Stimulated activated effector memory CD8-positive, alpha-beta T cell treated with anti-CD3 and anti-CD28 coated beads, Interleukin-12 subunit alpha, Interleukin-12 subunit beta, amount 100 ng/mL, for 72 hours (primary cell): ENCODE measurements at regions not wholly inside any gene's neighbourhood (a gene's known extent, or its start where the extent isn't known, plus 50 kb on each side); places are given as distances from the start of the nearest gene placed in this dataset.
A peak's percentile ranks its signal among the peaks of the same experiment; 100 is the strongest.
"Not testable (repeated sequence)": the region's sequence is repeated elsewhere in the genome, so short reads cannot be mapped to it uniquely, and the experiment has no call there.

Source experiments
- ATAC-seq: fragments of 150-1000 bp; cut with Tn5 transposase; 2 replicates; pipeline ENCODE4 v1.10.0; 2021
- DNase-seq, 2 donors: peaks; one replicate each; pipeline ENCODE4 v3.0.0; 2021 to 2022; ENCODE audit warnings: low spot score in 2 of 2
- H3K27ac Mint-ChIP-seq: one replicate; pipeline ENCODE4 v1.8.0; 2022; ENCODE audit warnings: mild to moderate bottlenecking, mixed read lengths
- H3K36me3 Mint-ChIP-seq: one replicate; pipeline ENCODE4 v1.8.0; 2022; ENCODE audit warnings: mild to moderate bottlenecking, mixed read lengths
- H3K4me1 Mint-ChIP-seq: one replicate; pipeline ENCODE4 v1.8.0; 2022; ENCODE audit warnings: mixed read lengths
- H3K4me3 Mint-ChIP-seq: one replicate; pipeline ENCODE4 v1.8.0; 2022; ENCODE audit warnings: mild to moderate bottlenecking, mixed read lengths
- H3K9me3 Mint-ChIP-seq: one replicate; pipeline ENCODE4 v1.8.0; 2022; ENCODE audit warnings: mixed read lengths

GRCh38 chr20:43404878-43405277 lies 52.8 kb upstream of the SRSF6 start:
- no peaks in the 10 kb centered on the region for H3K36me3 Mint-ChIP-seq
- H3K4me3 Mint-ChIP-seq: no peak overlapping the region
- no peaks in the 10 kb centered on the region for H3K4me1 Mint-ChIP-seq
- ATAC-seq: no peak
- H3K9me3 Mint-ChIP-seq: no peaks in the 10 kb centered on the region
- DNase-seq: peak in 1 of 2 donors; percentile 56
- H3K27ac Mint-ChIP-seq: no peak overlapping the region

GRCh38 chr20:43400882-43401281 lies 56.8 kb upstream of the SRSF6 start:
- DNase-seq, H3K9me3 Mint-ChIP-seq, ATAC-seq, H3K4me1 Mint-ChIP-seq, H3K27ac Mint-ChIP-seq, H3K36me3 Mint-ChIP-seq, H3K4me3 Mint-ChIP-seq: not testable (repeated sequence)

- no peaks in the 10 kb centered on the region for H3K36me3 Mint-ChIP-seq
- H3K9me3 Mint-ChIP-seq: no peaks in the 10 kb centered on the region
- H3K4me1 Mint-ChIP-seq: no peaks in the 10 kb centered on the region
- DNase-seq (no peak), ATAC-seq (no peak)
- no peak overlapping the region for H3K27ac Mint-ChIP-seq
- H3K4me3 Mint-ChIP-seq: no peak overlapping the region
Measured at GRCh38 chr20:43398676-43399324, 58.9 kb upstream of the SRSF6 start.

- H3K4me3 Mint-ChIP-seq: no peak overlapping the region
- H3K9me3 Mint-ChIP-seq: no peaks in the 10 kb centered on the region
- no peak for DNase-seq
- no peak overlapping the region for H3K27ac Mint-ChIP-seq
- H3K4me1 Mint-ChIP-seq: no peaks in the 10 kb centered on the region
- no peaks in the 10 kb centered on the region for H3K36me3 Mint-ChIP-seq
- ATAC-seq: no peak
Measured at GRCh38 chr20:43397147-43397546, 60.5 kb upstream of the SRSF6 start.

- no peak for DNase-seq
- no peak overlapping the region for H3K27ac Mint-ChIP-seq
- H3K9me3 Mint-ChIP-seq: no peaks in the 10 kb centered on the region
- no peaks in the 10 kb centered on the region for H3K4me1 Mint-ChIP-seq
- no peak overlapping the region for H3K4me3 Mint-ChIP-seq
- no peaks in the 10 kb centered on the region for H3K36me3 Mint-ChIP-seq
- no peak for ATAC-seq
Measured at GRCh38 chr20:43393052-43393451, 64.6 kb upstream of the SRSF6 start.

- Mint-ChIP-seq H3K27ac (no peak overlapping the region), H3K4me3 (no peak overlapping the region), H3K36me3 (no peaks in the 10 kb centered on the region), H3K4me1 (no peaks in the 10 kb centered on the region), H3K9me3 (no peaks in the 10 kb centered on the region)
- ATAC-seq: no peak
- DNase-seq: no peak
Measured at GRCh38 chr20:43392561-43392960, 65.1 kb upstream of the SRSF6 start.

GRCh38 chr20:43389839-43390626 lies 67.7 kb upstream of the SRSF6 start:
- Mint-ChIP-seq H3K4me3 (no peak overlapping the region), H3K4me1 (no peaks in the 10 kb centered on the region), H3K27ac (no peak overlapping the region), H3K9me3 (no peaks in the 10 kb centered on the region), H3K36me3 (no peaks in the 10 kb centered on the region)
- ATAC-seq (no peak), DNase-seq (peak in 1 of 2 donors; percentile 50)

- H3K4me1 Mint-ChIP-seq: no peaks in the 10 kb centered on the region
- no peaks in the 10 kb centered on the region for H3K36me3 Mint-ChIP-seq
- no peak for DNase-seq
- ATAC-seq: no peak
- no peaks in the 10 kb centered on the region for H3K9me3 Mint-ChIP-seq
- H3K4me3 Mint-ChIP-seq: no peak overlapping the region
- no peak overlapping the region for H3K27ac Mint-ChIP-seq
Measured at GRCh38 chr20:43389211-43389610, 68.5 kb upstream of the SRSF6 start.

- no peak overlapping the region for H3K4me3 Mint-ChIP-seq
Measured at GRCh38 chr20:43388268-43389002, 69.3 kb upstream of the SRSF6 start.

GRCh38 chr20:43387737-43388136 lies 70.0 kb upstream of the SRSF6 start:
- Mint-ChIP-seq H3K9me3 (no peaks in the 10 kb centered on the region), H3K4me3 (no peak overlapping the region), H3K36me3 (no peaks in the 10 kb centered on the region), H3K27ac (no peak overlapping the region), H3K4me1 (no peaks in the 10 kb centered on the region)
- ATAC-seq: no peak
- no peak for DNase-seq

More at GRCh38 chr20:43388268-43389002, 69.3 kb upstream of the SRSF6 start:
- Mint-ChIP-seq H3K9me3 (no peaks in the 10 kb centered on the region), H3K27ac (no peak overlapping the region), H3K4me1 (no peaks in the 10 kb centered on the region), H3K36me3 (no peaks in the 10 kb centered on the region)
- ATAC-seq (no peak), DNase-seq (no peak)

- no peak for ATAC-seq
- no peaks in the 10 kb centered on the region for H3K9me3 Mint-ChIP-seq
- no peaks in the 10 kb centered on the region for H3K4me1 Mint-ChIP-seq
- no peaks in the 10 kb centered on the region for H3K36me3 Mint-ChIP-seq
- no peak for DNase-seq
- H3K4me3 Mint-ChIP-seq: no peak overlapping the region
- no peak overlapping the region for H3K27ac Mint-ChIP-seq
Measured at GRCh38 chr20:43386878-43387277, 70.8 kb upstream of the SRSF6 start.

- no peak for ATAC-seq
- DNase-seq: no peak
- Mint-ChIP-seq H3K4me3 (no peak overlapping the region), H3K9me3 (no peaks in the 10 kb centered on the region), H3K27ac (no peak overlapping the region), H3K4me1 (no peaks in the 10 kb centered on the region), H3K36me3 (no peaks in the 10 kb centered on the region)
Measured at GRCh38 chr20:43385914-43386313, 71.8 kb upstream of the SRSF6 start.

- Mint-ChIP-seq H3K9me3 (no peaks in the 10 kb centered on the region), H3K27ac (no peak overlapping the region)
- no peak for ATAC-seq
Measured at GRCh38 chr20:43384101-43384940, 73.4 kb upstream of the SRSF6 start.

GRCh38 chr20:43383026-43383795 lies 74.5 kb upstream of the SRSF6 start:
- H3K27ac Mint-ChIP-seq: no peak overlapping the region
- H3K4me3 Mint-ChIP-seq: no peak overlapping the region
- no peaks in the 10 kb centered on the region for H3K4me1 Mint-ChIP-seq
- H3K9me3 Mint-ChIP-seq: no peaks in the 10 kb centered on the region
- no peaks in the 10 kb centered on the region for H3K36me3 Mint-ChIP-seq
- DNase-seq: no peak
- ATAC-seq: no peak

More at GRCh38 chr20:43384101-43384940, 73.4 kb upstream of the SRSF6 start:
- no peak overlapping the region for H3K4me3 Mint-ChIP-seq
- no peak for DNase-seq
- no peaks in the 10 kb centered on the region for H3K36me3 Mint-ChIP-seq
- no peaks in the 10 kb centered on the region for H3K4me1 Mint-ChIP-seq
